GM20431 (cell line): ENCODE measurements at regions not wholly inside any gene's neighbourhood (a gene's known extent, or its start where the extent isn't known, plus 50 kb on each side); places are given as distances from the start of the nearest gene placed in this dataset.

Source experiments
- in situ Hi-C: fragments of 300-500 bp; cut with MseI, MboI; formaldehyde crosslinking; loops from one replicate; pipeline ENCODE4 v1.15.0; 2020; ENCODE audit warnings: low sequenced_read_pairs; ENCODE audit not compliant: unreplicated experiment

- in situ Hi-C loops, result no loop called here
Observed at GRCh38 chr6:166877906-166878305, 78.4 kb downstream of the RNASET2 start.

- in situ Hi-C loops, result no loop called here
Observed at GRCh38 chr6:166877349-166877748, 79.0 kb downstream of the RNASET2 start.

GRCh38 chr6:166872531-166873009 lies 83.8 kb downstream of the RNASET2 start:
- in situ Hi-C loops, result no loop called here

- in situ Hi-C loops, result no loop called here
Observed at GRCh38 chr6:166870602-166871208, 85.6 kb downstream of the RNASET2 start.

- in situ Hi-C loops, result no loop called here
Observed at GRCh38 chr6:166866839-166867637, 89.3 kb downstream of the RNASET2 start.

- in situ Hi-C loops, result no loop called here
Observed at GRCh38 chr6:166864333-166864732, 92.0 kb downstream of the RNASET2 start.

- in situ Hi-C loops, result no loop called here
Observed at GRCh38 chr6:166862978-166863530, 93.3 kb downstream of the RNASET2 start.

- in situ Hi-C loops, result no loop called here
Observed at GRCh38 chr6:166862287-166862977, 93.9 kb downstream of the RNASET2 start.

- in situ Hi-C loops, result no loop called here
Observed at GRCh38 chr6:166861961-166862286, 94.4 kb downstream of the RNASET2 start.

- in situ Hi-C loops, result no loop called here
Observed at GRCh38 chr6:166861304-166861703, 95.0 kb downstream of the RNASET2 start.

- in situ Hi-C loops, result no loop called here
Observed at GRCh38 chr6:166860392-166860791, 96.0 kb downstream of the RNASET2 start.

GRCh38 chr6:166855416-166855815 lies 100.9 kb downstream of the RNASET2 start:
- in situ Hi-C loops, result no loop called here

GRCh38 chr6:166853371-166854325 lies 102.7 kb downstream of the RNASET2 start:
- in situ Hi-C loops, result no loop called here

- in situ Hi-C loops, result no loop called here
Observed at GRCh38 chr6:166852451-166852975, 103.8 kb downstream of the RNASET2 start.

GRCh38 chr6:166851911-166852310 lies 104.4 kb downstream of the RNASET2 start:
- in situ Hi-C loops, result no loop called here

- in situ Hi-C loops, result no loop called here
Observed at GRCh38 chr6:166851426-166851825, 104.9 kb downstream of the RNASET2 start.

GRCh38 chr6:166850677-166851076 lies 105.7 kb downstream of the RNASET2 start:
- in situ Hi-C loops, result no loop called here

- in situ Hi-C loops, result no loop called here
Observed at GRCh38 chr6:166849749-166850183, 106.6 kb downstream of the RNASET2 start.

- in situ Hi-C loops, result no loop called here
Observed at GRCh38 chr6:166848979-166849748, 107.2 kb downstream of the RNASET2 start.
